Hypothalamus (tissue), 51 donors: ENCODE measurements at regions not wholly inside any gene's neighbourhood (a gene's known extent, or its start where the extent isn't known, plus 50 kb on each side); places are given as distances from the start of the nearest gene placed in this dataset.
"Not testable (repeated sequence)": the region's sequence is repeated elsewhere in the genome, so short reads cannot be mapped to it uniquely, and the experiment has no call there.

ENCODE experiments used
- DNase-seq, 51 donors: peaks; one replicate each; lab custom pipeline; 2025; lab: John Stamatoyannopoulos, UW

DNA sequence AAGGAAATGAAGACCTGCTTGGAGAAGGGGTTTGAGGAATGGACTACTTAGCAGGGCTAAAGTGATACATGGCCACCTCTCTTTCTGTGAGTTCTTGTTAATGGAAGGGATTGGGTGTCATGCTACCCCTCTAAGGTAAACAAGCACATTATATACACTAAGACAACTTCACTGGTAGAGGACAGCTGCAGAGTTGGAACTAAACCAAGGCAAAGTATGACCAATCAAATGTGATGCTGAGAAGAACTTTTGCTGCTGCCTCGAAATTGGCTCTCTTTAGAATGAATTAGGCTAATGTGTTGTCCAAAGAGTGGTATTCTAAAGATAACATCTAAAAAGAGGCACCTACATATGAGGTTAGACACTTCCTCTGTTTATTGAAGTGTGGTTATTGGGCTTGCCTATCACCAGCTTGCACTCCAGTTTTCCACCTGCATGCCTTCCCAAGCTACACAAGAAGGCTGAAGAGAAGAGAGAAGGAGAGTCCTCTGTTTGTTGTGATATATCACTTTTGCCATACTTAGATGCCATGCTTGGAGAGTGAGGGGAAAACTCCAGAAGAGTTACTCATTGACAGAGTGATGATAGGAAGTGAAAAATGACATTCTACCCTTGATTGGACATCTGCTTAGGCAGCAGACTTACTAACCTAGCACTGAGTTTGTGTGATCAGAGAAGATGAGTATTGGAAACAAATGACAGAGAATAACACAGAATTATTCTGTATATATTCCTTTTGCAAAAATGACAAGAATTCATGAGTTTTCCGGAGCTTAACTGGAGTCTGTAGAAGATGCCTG lies 536.1 kb downstream of the ZNF608 start:
- DNase-seq: no peak

DNA sequence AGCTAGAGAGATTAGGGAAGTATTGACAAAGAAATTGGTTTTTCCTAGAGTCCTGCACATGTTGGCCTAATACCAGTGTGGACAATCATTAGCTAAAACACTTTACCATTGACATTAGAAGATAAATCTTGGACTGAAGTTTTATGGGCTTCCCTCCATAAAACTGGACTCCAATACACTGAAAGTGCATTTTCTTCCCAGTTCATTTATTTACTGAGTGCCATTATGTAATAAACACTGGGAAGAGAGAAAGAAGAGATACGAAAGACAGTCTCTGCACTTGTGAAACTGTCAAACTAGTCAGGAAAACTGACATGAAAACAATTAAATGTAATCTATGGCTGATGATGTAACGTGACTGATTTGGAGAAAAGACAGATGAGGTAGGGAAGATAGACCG lies 539.3 kb downstream of the ZNF608 start:
- DNase-seq: no peak

DNA sequence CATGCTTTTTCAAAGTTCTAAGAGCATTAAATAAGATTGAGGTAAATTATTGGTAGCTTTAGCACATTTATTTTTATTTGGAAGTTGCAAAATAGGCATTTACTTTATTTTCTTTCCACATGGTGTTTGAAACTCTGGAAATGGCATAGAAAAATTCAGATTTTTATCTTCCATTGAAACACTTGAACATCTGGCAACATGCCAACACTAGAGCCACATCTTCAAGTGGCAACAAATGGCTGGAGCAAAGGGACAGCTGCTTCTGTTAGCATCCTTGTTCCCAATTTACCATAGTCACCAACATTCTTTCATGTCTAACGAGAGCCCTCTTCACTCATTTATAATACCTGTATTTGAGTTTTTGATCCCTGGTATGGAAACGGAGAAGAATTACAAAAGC lies 539.9 kb downstream of the ZNF608 start:
- no peak for DNase-seq

DNA sequence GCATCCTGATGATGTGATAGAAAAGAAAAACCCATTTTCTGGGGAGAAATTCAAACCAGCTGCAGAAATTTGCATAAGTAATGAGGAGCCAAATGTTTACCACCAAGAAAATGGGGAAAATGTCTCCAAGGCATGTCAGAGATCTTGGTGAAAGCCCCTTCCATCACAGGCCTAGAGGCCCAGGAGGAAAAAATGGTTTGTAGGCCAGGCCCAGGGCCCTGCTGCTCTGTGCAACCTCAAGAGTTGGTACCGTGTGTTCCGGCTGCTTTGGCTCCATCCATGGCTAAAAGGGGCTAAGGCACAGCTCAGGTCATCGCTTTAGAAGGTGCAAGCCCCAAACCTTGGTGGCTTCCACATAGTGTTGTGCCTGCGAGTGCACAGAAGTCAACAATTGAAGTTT lies 543.1 kb downstream of the ZNF608 start:
- no peak for DNase-seq

DNA sequence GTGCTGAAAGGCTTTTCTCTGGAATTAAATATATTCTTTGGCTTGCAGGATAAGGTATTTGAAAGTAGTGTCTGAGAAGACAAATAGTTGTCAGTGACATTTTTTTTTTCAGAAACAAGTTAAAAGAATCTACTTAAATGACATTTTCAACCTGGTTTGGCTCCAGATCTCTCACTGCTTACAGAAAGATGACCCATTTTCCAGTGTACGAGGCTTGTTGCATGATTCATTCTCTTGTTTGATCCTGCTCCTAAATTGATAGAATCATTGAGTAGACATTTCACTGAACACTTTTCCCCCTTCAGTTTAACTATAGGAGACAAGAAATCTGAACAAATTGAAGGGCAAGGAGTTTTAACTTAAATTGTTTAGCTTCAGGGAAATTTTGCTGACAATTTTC lies 546.1 kb downstream of the ZNF608 start:
- DNase-seq: no peak

DNA sequence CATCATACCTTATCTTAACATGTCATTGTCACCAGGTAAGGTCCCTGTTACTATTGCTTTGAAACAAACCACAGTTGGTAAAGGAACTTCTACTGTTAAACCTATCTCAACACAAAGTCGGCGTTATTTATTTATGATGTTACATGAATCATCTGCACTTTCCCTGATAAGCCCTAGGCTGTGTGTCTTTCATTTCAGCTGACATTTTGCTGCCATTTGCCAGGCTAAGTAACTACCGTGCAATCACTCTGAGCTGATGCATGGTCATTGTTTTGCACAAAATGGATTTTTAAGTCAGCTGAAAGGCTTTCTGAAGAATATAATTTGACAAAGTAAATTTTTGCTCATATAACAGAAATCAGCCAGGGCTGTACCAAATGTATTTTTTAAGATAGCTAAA lies 546.5 kb downstream of the ZNF608 start:
- DNase-seq: no peak

DNA sequence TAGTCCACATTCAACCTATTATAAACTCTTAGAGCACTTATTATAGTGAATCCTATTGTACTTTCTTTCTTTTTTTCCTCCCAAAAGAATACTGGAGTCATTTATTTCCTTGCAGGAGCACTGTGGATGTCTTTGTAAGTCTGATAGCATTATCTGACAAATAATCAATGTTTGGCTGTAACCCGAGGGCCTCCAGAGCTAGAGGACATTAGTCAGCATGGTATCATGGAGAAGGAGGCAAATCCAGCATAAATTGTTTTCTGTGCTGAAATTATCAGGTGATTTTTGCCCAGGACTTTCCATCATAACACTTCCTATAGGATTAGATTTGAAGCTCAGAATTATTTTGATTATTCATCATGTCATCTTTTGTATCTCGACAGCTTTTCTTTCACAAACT lies 551.0 kb downstream of the ZNF608 start:
- DNase-seq: peak in 1 of 51 donors; percentile 53

DNA sequence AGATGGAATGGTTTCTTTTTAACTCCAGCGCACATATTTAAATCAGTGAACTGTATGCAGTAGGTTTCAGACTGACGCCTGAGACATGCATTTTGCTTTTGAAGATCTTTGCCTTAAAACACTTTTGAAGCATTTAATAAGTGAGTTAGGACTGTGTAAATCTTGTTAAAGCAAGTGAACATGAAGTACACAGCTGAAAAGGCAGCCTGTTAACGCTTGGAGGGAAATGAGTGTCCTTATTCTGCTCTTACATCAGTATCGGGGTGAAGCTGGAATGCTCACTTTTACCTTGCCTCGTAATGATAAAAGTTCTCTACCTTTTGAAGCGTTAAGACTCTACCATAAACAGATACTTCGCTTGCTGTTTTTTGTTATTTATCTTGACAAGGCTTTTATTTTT lies 552.2 kb downstream of the ZNF608 start:
- no peak for DNase-seq

DNA sequence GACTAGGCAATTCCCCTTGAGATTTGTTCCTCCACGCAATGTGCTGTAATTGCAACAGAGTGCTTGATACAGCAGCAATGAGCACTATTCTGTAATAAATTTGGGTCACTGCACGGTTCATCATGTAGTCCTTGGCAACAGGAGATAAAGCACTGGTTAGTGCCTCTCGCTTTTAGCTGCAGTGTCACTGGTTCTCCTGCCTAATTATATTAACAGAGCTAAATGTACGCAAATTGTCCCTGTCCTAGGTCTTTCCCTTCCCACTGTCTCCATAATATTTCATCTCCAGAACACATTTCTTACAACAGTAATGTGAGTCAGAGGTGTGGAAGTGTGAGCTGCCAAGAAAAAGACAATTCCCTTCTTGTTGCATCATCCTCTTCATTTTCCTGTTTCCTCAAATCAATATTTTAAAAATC lies 553.1 kb downstream of the ZNF608 start:
- peak in 3 of 51 donors; percentile 4 to 26 (median 8) for DNase-seq

DNA sequence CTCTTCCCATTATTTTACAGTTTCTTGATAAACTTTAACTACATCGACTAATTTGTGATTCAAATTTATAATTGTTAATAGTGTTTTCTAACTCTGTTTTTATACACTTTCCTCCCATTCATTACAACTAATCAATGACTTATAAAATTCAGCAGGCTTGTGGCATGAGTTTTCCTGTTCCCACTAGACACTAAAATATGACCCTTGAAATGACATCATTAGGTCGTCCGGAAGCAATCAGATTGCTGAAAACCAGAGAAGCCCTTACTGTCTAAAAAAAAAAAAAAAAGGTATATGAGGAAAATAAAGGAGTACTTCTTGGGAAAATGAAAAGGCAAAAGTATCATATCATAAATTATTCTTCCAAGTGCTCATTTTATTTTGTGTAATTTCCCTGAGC lies 553.7 kb downstream of the ZNF608 start:
- no peak for DNase-seq

DNA sequence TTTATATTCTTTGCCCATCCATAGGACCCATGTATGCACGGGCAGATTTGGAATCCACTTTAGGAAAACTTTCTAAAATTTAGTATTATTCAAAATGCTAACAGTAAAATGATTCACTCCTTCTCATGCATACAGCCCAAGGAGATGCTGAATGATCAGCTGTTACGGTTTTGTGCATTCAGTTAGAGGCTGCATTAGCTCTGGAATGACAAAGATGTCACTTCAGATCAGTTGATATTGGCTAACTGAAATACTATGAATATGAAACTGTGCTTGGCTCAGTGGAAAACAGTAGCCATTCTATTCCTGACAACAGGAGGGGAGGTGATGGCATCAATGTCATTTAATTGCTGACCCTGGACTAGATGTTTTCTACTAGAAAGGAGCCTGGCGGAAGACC lies 560.7 kb downstream of the ZNF608 start:
- DNase-seq: no peak

DNA sequence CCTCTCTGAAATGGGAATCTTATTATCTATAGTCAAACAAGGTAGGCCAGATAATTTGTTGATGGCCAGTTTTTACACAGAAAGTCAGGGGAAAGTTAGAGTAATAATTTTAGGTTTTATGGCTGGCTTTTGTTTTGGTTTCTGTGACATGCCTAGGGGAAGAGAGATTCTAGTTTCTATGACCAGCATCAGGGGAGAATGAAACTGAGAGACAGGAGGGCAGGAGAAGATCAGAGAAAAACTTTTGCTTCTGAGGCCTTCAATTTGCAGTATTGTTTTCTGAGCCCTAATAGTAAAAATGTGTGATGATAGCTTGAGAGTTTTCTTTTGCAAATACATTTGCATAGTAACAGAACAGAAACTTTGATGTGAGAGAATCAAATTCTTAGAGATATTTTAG lies 564.3 kb downstream of the ZNF608 start:
- DNase-seq: no peak

DNA sequence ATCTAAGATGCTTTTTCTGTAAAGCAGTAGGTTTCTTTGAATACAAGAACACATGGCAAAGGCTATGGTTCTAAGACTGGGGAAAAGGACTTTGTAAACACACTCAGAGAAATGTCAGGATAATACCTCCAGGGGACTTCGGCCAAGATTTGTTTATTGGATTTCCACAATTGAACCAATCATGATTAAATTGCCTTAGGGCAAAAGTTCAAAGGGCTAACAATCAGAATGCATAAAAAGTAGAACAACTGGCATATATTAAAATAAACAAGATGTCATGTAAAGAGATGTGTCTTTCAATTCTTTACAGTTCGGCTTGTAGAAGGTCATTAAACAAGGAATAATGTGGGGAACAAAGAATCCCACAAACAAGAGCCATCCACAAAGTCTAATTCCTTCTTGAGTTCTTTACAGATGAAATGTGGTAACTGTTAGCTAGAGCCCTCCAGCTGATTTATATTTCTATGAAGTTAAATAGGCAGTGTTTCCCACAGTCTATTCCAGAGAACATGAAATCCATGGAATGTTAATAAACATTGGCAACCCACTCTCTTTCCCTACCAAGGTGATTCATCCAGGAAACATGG lies 565.5 kb downstream of the ZNF608 start:
- no peak for DNase-seq

DNA sequence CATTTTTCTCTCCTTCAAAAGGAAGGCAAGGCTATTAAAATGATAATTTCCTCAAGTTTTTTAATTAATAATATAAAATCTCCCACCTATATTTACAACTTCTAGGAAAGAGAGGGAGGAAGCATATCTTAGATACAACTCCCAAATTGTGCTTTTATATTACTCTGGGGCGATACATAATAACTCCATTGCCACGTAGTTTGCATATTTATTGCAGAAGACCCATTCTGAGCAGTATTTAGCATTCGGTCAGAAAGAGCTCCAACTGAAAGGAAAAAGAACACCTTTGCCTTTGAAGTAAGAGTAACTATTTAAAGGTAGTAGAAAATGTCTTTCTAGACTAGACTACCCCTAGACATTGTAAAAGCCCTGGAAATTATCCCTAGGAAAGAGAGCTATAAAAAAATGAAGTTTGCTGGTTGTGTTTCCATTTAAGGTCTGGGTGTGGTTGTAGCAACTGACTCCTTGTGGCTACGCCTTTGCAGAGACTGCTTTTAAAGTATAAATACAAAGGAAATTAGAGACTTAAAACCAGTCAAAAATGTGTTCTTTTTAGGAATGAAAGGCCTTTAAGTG lies 566.1 kb downstream of the ZNF608 start:
- no peak for DNase-seq

DNA sequence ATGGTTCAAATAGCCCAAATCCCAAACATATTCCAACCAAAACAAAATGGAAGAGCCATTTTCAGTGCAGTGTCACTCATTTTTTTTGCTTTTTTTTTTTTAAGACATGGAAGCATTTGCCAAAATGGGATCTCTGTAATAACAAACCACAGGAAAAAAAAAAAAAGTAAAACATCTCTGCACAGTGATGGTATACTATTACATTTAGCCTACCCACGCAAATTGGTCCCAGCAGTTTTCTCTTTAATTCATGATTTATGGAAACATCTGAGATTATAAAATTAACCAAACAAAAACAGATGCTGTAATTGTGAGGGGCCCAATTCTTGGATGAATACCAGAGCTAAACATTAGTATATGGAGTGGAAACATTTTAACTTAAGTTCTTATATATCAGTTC lies 566.6 kb downstream of the ZNF608 start:
- no peak for DNase-seq

DNA sequence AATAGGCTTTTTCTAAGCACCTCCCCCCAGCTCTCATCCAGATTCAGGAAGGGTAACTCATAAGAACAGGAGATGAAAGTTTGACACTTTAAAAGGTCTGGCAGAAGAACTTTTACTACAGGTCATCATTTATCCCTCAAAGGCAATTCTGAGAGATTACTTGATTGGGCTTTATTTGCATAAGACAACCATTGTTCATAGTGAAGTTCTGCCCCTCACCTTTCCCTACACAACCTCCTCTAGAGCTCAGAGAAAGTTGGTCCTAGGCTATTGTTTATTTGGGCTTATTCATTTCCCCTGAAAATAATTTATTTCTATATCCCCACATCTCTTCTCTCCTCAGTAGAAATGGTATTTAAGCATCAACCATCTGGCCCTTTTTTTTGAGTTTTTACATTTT lies 568.4 kb downstream of the ZNF608 start:
- DNase-seq: no peak

DNA sequence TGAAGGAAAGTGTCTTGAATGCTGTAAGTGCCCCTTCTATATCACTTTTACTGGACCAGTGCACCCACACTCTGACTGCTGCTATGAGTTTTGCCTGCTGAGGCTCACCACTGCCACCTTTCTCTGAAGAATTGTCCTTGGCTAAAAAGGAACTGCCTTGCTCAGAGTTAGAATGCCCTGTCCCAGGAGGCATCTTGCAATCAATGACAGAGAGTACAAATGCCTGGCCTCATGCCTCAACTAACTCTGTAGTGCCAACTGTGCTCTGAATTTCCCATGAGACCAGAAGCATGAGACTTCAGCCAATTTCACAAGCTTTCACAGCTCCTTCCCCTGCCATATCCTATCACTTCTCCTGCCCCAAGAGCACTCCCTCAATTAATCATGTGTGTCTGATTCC lies 569.7 kb downstream of the ZNF608 start:
- peak in 1 of 51 donors; percentile 4 for DNase-seq

DNA sequence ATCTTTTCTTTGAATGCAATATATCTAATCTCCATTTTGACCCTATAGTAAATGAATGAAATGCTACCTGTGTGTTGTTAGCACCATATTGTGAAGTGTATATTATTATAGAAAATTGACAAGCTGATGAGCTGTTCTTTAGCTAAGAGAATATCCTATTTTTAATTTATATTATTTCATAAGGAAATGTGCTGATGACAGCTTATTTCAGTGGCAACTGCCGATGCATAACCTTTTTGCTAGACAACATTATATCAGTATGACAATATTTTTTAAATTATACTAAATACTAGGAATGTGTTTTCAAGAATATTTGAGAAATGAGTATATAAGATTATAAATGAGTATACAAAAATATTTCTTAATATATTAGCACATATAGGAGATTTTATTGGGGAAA lies 573.1 kb downstream of the ZNF608 start:
- no peak for DNase-seq

DNA sequence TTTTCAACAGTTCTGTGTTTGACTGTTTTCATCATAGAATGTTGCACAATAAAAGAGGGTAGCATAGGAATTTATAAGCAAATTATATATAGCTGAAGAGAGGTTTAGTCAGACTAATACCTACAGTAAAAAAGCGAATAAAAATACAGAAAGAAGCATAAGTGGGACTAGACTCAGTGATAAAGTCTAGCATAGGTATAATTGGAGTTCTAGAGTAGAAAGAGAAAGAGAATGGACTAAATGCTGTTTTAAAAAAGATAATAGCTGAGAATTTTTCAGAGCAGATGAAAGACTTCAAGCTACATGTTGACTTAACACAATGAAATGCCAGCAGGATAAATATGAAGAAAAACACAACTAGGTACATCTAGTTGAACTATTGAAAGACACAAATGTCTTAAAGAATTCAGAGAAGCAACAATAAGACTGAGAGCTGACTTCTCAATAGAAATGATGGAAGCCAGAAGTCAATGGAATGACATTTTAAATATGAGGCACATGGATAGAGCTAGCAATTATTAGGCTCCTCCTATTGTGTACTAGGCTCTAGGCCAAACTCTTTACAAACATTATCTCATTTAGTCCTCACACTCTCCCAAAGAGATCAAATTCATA lies 573.9 kb downstream of the ZNF608 start:
- DNase-seq: no peak

DNA sequence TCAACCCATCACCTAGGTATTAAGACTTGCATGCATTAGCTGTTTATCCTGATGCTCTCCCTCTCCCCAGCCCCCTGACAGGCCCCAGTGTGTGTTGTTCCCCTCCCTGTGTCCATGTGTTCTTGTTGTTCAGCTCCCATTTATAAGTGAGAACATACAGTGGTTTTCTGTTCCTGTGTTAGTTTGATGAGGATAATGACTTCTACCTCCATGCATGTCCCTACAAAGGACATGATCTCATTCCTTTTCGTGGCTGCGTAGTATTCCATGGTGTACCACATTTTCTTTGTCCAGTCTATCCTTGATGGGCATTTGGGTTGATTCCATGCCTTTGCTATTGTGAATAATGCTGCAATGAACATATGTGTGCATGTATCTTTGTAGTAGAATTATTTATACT lies 578.3 kb downstream of the ZNF608 start:
- DNase-seq: not testable (repeated sequence)

DNA sequence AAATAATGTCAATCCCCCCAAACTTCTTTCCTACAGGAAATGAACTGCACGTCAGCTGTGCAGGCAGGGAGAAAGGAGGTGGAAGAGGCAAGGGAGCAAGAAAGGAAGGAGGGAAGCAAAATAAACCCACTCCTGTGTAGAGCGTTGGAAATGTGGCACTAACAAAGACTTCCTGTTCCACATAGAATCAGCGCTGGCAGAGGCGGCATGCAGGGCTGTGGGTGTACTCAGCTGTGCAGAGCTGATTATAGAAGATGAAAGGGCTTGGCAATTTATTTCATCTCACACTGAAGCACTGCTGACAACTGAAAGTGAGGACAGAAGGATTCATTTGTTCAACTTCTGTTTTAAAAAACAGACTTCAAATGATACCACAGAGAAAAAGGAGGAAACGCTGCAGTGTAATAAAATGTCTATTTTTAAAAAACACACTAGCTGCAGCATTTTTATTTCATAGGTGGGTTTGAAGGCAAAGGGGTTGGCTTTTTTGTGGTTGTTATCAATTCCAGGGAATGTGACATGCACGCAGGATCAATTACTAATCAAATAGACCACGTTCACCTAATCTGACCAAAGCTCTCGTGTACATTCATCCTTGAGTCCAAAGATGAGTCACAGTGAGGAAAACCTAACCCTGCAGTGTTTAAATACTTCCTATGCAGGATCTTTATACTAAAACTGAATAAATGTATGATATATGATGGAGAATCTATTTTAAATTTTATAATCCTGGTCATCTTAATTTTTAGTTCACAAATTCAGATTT lies 583.5 kb downstream of the ZNF608 start:
- peak in 44 of 51 donors; percentile 1 to 86 (median 44) for DNase-seq
